ENCODE measurements at regions not wholly inside any gene's neighbourhood (a gene's known extent, or its start where the extent isn't known, plus 50 kb on each side); places are given as distances from the start of the nearest gene placed in this dataset.

DNA sequence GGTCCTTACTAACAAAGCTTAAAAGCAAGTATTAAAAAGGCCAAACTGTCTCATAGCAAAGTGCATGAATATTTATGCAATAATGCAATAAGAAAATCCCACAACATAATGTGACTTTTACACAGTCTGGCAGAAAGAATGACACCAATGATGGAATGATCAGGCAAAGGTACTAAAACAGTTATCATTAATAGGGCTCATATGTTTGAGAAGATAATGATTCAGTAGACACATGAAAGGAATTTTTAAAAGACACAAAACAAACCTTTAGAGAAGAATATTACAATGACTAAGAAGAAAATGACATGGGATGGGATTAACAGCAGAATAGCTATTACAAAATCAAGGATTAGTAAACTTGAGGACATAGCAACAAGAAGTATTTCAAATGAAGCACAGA, 1411.2 kb upstream of the TMEM132C start:
- no peak for DNase-seq (ENCODE audit: low spot score)

DNA sequence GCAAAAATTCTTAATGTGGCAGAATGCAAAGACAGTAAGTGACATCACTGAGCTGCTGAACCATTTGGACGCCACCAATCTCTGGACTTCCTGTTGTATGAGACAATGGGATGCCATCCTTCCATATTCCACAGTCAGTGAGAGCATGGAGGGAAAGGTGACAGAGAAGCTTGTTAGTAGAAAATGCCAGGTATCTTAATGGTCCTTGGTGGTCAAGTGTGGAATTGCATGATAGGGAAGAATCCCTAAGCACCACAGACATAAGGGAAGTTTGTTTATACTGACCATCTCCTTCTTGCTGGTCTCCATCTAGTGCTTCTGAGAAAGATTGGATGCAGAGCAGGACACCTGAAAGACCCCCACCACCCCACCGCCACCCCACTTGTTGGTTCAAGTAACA, 1410.0 kb upstream of the TMEM132C start:
- DNase-seq (ENCODE audit: low spot score) = no peak

- no peak for DNase-seq (ENCODE audit: low spot score)
Observed at GRCh38 chr12:126858560-126858959, 1408.4 kb upstream of the TMEM132C start.

DNA sequence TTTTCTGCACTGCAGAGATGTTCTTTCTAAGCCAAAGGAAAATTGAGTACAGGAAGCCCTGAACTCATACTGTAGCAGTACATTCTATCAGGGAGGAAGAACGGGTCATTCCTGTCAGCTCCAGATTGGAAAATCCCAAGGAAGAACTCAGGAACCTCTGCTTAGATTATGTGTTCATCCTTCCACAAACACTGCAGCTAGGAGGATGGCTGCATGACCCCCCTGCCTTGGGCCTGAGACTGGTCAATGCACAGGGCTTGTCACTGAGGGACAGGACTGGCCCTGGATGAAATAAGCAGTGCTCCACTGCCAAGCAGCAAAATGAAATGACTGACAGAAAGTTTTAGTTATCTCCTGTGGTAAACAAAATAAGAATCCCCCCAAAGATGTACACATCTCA, 1406.8 kb upstream of the TMEM132C start:
- no peak for DNase-seq (ENCODE audit: low spot score)

DNA sequence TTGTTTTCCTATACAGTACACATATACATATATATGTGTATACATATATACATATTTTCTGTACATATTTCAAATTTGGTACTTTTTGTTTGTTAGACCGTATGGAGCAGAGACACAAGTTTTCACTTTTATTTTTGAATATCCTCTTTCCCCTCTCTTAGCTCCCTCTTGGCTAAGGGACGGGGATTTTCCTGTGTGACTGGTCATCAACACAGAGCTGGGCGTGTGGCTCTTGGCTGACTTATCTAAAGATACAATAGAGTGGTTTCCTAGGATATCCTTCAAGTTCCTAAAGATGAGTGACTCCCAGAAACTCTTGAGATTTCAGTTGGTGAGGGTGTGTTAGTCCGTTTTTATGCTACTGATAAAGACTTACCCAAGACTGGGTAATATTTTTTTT, 1404.5 kb upstream of the TMEM132C start:
- DNase-seq (ENCODE audit: low spot score) = no peak

DNA sequence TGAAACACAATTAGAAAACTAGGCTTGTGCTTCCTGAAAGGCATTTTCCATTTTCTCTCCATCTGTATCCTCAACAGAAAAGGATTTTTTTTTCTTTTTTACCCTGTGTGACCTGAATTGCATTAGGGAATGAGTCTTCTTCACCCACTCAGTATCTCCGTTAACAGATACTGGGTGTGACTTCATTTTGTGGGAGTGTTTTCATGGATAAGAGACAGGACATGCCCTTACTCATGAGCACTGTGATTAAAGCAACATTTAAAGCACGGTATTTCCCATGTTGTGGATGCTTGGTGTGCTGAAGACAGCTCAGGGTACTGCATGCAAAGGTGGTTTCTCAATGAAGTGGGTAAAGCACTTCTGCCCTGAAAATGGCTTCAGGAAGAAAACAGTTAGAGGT, 1397.3 kb upstream of the TMEM132C start:
- DNase-seq (ENCODE audit: low spot score) = no peak

DNA sequence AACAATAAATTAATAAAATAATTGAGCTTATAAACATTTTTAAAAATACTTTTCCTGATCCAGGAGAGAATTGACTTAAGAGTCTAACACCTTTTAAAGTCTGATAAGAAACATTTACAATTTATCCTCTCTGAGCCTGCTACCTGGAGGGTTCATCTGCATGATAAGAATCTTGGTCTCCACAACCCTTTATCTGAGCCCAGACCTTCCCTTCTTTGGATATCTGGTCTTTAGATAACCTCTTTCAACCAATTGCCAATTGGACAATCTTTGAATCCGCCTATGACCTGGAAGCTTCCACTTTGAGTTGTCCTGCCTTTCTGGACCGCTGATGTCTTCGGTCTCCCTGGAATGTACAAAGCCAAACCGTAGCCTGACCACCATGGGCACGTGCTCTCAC, 1393.3 kb upstream of the TMEM132C start:
- DNase-seq (ENCODE audit: low spot score) = no peak

- DNase-seq (ENCODE audit: low spot score) = peak; percentile 57
Observed at GRCh38 chr12:126874427-126875026, 1392.4 kb upstream of the TMEM132C start.

GRCh38 chr12:126879842-126880241, 1387.1 kb upstream of the TMEM132C start:
- DNase-seq (ENCODE audit: low spot score) = no peak

DNA sequence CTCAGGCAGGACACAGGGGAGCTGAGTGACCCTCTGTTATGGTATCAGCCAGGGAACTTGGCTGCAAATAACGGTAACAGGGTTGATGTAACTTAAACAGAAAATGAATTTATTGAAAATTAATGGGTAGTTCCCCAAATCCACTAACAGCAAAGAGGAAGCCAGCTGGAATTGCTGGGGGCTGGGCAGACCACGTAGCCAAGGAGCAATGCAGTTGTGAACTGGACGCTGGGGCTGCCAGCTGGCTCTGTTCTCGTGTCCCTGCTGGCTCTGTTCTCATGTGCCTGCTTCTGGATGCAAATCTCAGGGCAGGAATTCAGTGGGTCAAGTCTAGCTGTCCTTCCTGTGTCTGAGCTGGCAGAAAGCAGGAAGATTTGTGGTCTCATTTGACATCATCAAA, 1383.3 kb upstream of the TMEM132C start:
- no peak for DNase-seq (ENCODE audit: low spot score)

- DNase-seq (ENCODE audit: low spot score) = no peak
Observed at GRCh38 chr12:126889501-126889900, 1377.5 kb upstream of the TMEM132C start.

GRCh38 chr12:126890097-126890496, 1376.9 kb upstream of the TMEM132C start:
- DNase-seq (ENCODE audit: low spot score) = no peak

GRCh38 chr12:126891789-126892188, 1375.2 kb upstream of the TMEM132C start:
- no peak for DNase-seq (ENCODE audit: low spot score)

GRCh38 chr12:126895951-126896913, 1370.7 kb upstream of the TMEM132C start:
- DNase-seq (ENCODE audit: low spot score) = no peak

- DNase-seq (ENCODE audit: low spot score) = no peak
Observed at GRCh38 chr12:126897102-126897501, 1369.9 kb upstream of the TMEM132C start.

- DNase-seq (ENCODE audit: low spot score) = no peak
Observed at GRCh38 chr12:126897778-126898177, 1369.2 kb upstream of the TMEM132C start.

GRCh38 chr12:126898562-126898961, 1368.4 kb upstream of the TMEM132C start:
- no peak for DNase-seq (ENCODE audit: low spot score)

DNA sequence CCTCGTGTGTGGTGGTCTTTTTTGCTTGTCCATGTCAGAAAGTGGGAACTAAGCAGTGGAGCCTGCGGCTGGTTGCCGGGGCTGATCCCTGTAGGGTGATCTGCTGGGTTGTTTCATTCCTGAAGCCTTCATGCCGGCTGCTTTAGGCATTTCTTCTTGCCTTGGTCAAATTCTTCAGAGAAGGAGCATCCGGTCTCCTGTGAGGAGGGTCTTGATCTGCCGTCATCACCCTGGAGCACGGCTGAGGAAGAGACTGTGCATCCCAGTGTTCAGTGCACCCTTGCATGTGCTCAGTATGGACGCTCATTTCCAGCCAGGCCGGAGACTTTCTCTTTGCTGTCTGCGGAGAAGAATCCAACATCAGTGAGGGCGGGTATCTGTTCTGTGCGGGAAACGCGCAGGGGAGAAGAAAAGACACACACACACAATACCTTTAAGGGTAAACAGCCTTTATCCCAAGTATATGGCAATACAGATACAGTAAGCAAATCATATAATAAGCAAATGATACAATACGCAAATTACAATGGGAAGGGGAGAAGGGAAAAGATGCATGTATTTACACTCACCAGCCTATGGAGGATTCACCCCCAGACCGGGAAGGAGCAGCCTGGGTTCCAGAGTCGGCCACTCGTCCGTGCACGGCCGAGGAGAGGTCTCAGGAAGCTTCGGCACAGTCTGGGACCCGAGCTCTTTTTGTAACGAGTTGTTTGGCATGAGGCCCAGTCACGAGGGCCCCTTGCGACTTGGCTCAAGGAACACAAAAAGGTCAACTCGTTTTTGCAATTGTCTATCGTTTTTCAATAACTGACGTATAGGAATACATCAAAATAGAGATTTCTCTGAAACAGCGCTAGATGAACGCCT, 1366.8 kb upstream of the TMEM132C start:
- no peak for DNase-seq (ENCODE audit: low spot score)

DNA sequence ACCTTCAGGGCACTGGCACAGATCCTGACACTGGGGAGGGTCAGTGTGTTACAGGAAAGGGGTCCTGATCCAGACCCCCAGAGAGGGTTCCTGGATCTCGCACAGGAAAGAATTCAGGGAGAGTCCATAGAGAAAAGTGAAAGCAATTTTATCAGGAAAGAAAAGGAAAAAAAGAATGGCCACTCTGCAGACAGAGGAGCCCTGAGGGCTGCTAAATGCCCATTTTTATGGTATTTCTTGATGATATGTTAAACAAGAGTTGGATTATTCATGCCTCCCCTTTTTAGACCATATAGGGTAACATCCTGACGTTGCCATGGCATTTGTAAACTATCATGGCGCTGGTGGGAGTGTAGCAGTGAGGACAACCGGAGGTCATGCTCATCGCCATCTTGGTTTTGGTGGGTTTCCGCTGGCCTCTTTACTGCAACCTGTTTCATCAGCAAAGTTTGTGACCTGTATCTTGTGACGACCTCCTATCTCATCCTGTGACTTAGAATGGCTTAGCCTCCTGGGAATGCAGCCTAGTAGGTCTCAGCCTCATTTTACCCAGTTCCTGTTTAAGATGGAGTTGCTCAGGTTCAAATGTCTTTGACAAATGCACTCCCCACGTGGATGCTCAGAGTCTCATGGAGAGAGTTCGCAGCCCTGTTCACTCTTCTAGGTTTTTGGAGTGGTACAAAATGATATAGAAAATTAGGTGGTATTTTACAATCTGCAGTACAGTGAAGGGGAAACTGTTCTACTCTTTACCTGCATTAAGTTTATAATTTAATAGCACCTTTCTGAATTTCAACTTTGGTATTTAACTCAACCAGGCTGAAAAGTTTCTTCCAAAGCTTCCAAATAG, 1363.7 kb upstream of the TMEM132C start:
- DNase-seq (ENCODE audit: low spot score) = no peak

GRCh38 chr12:126905752-126906151, 1361.2 kb upstream of the TMEM132C start:
- no peak for DNase-seq (ENCODE audit: low spot score)

- no peak for DNase-seq (ENCODE audit: low spot score)
Observed at GRCh38 chr12:126907900-126908764, 1358.8 kb upstream of the TMEM132C start.
